NCI-H2107 treated with DMSO at 0.1 percent for 48 hours (cell line): ENCODE measurements at regions not wholly inside any gene's neighbourhood (a gene's known extent, or its start where the extent isn't known, plus 50 kb on each side); places are given as distances from the start of the nearest gene placed in this dataset.
"Not testable (repeated sequence)": the region's sequence is repeated elsewhere in the genome, so short reads cannot be mapped to it uniquely, and the experiment has no call there.

Source experiments
- DNase-seq: peaks from one replicate; lab custom pipeline; 2025; ENCODE audit not compliant: unreplicated experiment; lab: John Stamatoyannopoulos, UW

GRCh38 chr14:44625098-44625497 lies 118.0 kb upstream of the FSCB start:
- DNase-seq, result no peak

GRCh38 chr14:44620121-44621019 lies 113.3 kb upstream of the FSCB start:
- no peak for DNase-seq

GRCh38 chr14:44616204-44616603 lies 109.1 kb upstream of the FSCB start:
- no peak for DNase-seq

GRCh38 chr14:44613061-44613712 lies 106.1 kb upstream of the FSCB start:
- DNase-seq, result no peak

- no peak for DNase-seq
Observed at GRCh38 chr14:44612002-44612401, 104.9 kb upstream of the FSCB start.

GRCh38 chr14:44609876-44610510 lies 102.9 kb upstream of the FSCB start:
- no peak for DNase-seq

GRCh38 chr14:44609201-44609600 lies 102.1 kb upstream of the FSCB start:
- DNase-seq, result no peak

- no peak for DNase-seq
Observed at GRCh38 chr14:44607701-44608100, 100.6 kb upstream of the FSCB start.

GRCh38 chr14:44606576-44606975 lies 99.5 kb upstream of the FSCB start:
- DNase-seq, result no peak

GRCh38 chr14:44601266-44601665 lies 94.2 kb upstream of the FSCB start:
- DNase-seq, result not testable (repeated sequence)

GRCh38 chr14:44589180-44589579 lies 82.1 kb upstream of the FSCB start:
- DNase-seq, result peak; percentile 75

GRCh38 chr14:44586910-44587309 lies 79.8 kb upstream of the FSCB start:
- peak; percentile 98 for DNase-seq

GRCh38 chr14:44576356-44576755 lies 69.3 kb upstream of the FSCB start:
- no peak for DNase-seq

GRCh38 chr14:44567997-44568396 lies 60.9 kb upstream of the FSCB start:
- no peak for DNase-seq

- DNase-seq, result no peak
Observed at GRCh38 chr14:44565968-44566367, 58.9 kb upstream of the FSCB start.

- DNase-seq, result no peak
Observed at GRCh38 chr14:44564908-44565307, 57.8 kb upstream of the FSCB start.
